ENCODE measurements at regions not wholly inside any gene's neighbourhood (a gene's known extent, or its start where the extent isn't known, plus 50 kb on each side); places are given as distances from the start of the nearest gene placed in this dataset.

GRCh38 chr6:144576871-144577270 lies 291.7 kb downstream of the UTRN start:
- no peak for TF ChIP-seq CTCF (IDR thresholded peaks at IDR 0.05; ENCODE audit: low read depth, low read length, poor library complexity, severe bottlenecking)
- TF ChIP-seq EZH2phosphoT487 (IDR thresholded peaks at IDR 0.05; ENCODE audit: borderline replicate concordance, low read length) = no peak
